HS-5 (cell line): ENCODE measurements at regions not wholly inside any gene's neighbourhood (a gene's known extent, or its start where the extent isn't known, plus 50 kb on each side); places are given as distances from the start of the nearest gene placed in this dataset.
"Not testable (repeated sequence)": the region's sequence is repeated elsewhere in the genome, so short reads cannot be mapped to it uniquely, and the experiment has no call there.

Experiments used
- DNase-seq: peaks from one replicate; pipeline ENCODE4 v3.0.0-alpha.2; 2012; ENCODE audit warnings: low read depth

DNA sequence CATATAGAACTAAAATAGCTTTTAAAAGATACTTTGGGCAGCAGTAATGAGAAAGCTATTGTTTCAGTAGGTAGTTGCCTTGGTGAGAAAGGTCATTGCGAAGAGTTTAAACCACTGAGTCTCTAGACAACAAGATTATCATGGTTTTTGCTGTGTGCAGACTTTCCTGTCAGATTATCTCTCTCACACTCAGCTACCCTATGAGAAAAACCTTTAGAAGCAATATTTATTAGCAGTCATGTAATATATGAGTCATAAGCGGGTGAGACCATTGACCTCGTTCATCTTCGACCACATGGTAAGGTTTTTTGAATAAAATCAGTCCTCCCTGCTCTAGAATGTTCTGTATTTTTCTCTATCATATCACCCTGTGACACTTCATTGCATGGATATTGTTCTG, 59.9 kb downstream of the GPR65 start:
- DNase-seq = no peak

- DNase-seq = no peak
Observed at GRCh38 chr14:88069677-88070076, 64.7 kb downstream of the GPR65 start.

- DNase-seq = no peak
Observed at GRCh38 chr14:88075269-88075981, 70.5 kb downstream of the GPR65 start.

DNA sequence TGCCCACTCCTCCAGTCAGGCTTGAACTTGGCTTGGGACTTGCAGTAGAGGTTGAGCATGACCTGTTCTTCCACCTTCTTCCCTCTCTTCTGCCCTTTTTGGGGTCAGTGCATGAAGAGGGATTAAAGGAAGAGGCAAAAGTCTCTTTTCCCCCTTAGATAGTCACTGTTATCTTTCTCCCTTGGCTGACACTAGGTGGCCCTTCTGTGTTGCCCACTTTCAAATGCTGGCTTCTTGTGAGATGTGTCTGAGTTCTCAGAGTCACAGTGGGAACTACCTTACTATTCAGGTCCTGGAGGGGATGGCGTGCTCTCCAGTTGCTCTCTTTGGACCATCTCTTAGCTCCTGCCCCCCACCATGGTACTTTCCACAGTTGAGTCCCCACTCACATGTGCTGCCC, 73.6 kb downstream of the GPR65 start:
- DNase-seq = no peak

DNA sequence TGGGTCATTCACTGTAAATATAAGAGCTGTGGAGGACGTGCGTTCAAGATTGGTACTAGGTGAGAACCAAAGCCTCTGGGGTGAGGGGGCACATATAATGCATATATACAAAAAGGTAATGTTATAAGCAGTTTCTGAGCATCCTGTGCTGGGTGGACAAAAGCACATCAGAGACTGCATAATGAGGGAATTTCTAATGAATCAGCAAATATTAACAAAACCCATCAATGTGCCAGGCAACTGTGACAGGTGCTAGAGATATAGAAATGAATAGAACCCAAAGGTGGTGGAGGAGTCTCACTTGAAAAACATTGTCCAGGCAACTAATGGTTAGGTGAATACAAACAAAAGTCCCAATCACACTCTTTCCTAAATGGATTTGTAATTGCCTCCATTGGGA, 74.7 kb downstream of the GPR65 start:
- DNase-seq = no peak

- DNase-seq = no peak
Observed at GRCh38 chr14:88085736-88086135, 80.8 kb downstream of the GPR65 start.

GRCh38 chr14:88089445-88089844, 84.5 kb downstream of the GPR65 start:
- no peak for DNase-seq

GRCh38 chr14:88092529-88092928, 87.6 kb downstream of the GPR65 start:
- no peak for DNase-seq

DNA sequence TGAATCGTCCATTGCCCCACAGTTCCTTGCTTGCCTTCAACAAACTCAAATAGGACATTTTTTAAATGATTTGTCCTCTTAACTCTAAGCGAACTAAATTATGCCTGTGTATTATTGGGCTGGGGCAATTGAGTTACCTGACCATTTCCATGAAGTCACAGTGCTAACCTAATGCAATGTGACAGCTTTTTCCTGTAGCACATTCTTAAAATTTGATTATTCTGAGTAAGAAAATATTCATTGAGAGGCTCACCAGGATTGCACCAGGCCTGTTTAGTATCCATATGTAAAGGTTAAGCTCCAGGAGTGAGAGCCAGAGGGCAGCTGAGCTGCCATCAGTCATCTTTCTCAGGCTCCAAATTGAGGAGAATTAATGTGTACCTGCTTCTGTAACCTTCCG, 90.9 kb downstream of the GPR65 start:
- DNase-seq = no peak

DNA sequence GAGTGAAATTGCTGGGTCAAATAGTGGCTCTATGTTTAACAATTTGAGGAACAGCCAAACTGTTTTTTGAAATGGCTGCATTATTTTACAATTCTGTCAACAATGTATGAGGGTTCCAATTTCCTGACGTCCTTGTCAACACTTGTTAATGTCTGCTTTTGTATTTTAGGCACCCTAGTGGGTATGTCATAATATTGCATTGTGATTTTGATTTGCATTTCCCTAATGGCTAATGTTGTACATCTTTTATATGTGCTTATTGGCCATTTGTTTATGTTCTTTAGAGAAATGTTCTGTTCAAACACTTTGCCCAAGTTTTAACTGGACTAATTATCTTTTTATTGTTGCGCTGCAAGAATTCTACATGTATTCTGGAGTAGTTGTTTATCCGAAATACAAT, 93.2 kb downstream of the GPR65 start:
- no peak for DNase-seq

- no peak for DNase-seq
Observed at GRCh38 chr14:88104710-88105109, 99.8 kb downstream of the GPR65 start.

DNA sequence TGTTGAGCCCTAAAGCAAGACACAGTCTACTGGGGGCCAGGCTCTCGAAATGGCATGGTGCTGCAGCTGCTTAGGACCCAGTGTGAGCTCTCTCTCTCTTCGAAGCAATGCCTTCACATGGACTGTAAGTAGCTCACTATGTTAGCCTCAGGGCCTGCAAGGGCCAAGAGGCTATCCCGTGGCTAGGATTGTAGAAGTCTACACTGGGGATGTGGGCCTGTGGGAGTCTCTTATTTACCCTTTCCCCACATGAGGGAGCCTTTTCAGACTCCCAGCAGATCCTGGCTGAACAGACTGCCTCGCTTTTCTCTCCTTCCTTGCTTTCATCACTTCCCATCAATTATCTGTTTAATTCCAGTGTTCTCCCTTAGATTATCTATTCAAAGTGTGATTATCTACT, 101.4 kb downstream of the GPR65 start:
- no peak for DNase-seq

DNA sequence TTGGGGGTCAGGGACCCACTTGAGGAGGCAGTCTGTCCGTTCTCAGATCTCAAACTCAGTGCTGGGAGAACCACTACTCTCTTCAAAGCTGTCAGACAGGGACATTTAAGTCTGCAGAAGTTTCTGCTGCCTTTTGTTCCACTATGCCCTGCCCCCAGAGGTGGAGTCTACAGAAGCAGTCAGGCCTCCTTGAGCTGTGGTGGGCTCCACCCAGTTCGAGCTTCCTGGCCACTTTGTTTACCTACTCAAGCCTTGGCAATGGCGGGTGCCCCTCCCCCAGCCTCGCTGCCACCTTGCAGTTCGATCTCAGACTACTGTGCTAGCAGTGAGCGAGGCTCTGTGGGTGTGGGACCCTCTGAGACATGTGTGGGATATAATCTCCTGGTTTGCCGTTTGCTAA, 122.7 kb downstream of the GPR65 start:
- DNase-seq = not testable (repeated sequence)

DNA sequence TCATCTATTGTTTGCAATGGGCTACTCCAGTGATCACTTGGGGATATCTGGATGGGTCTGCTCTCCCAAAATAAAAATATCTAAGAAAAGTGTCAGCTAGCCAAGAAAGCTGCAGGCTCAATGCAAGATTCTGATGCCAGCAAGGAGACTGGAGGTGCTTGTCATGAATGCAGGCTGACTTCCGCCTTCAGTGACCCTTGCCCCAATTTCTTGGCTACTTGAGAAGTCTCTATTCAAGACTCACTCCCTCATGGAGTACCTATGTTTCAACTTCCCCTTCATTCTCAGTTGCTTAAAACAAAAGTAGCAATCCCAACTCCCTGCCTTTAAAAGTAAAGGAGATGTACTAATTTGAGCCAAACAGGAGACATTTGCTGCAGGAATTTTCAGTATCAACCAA, 123.9 kb downstream of the GPR65 start:
- DNase-seq = no peak

DNA sequence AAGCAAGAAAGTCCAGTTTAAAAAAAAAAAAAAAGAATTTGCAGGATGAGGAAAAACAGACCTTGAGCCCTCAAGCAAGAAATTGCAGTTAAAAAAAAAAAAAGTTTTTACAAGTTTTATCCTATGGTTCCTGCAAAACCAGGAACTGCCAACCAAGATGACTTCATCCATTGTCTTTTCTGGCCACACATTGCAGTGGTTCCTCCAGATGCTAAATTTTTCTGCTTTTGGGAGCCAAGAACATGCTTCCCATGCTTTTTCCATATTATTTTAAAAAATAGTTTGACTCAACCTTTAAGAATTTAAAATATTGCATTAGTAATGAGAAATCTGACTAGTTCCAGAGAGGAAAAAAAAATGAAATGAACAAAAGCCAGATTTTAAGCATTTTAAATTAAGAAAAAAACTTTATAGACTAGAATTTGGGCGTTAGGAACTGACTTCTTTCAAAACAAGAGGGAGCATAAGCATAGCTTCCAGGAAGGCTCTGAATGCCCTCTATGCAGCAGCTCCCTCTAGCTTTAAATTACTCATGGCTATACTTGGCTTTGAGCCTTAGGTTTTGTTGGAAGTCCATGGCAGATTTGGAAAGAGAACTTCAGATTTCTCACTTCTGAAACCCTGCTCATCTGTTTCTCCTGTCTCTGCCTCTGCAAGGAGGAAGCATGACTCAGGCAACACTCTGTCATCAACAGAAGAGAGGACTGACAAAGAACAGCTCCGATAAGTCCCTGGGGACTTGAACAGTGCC, 124.5 kb downstream of the GPR65 start:
- peak; percentile 72 for DNase-seq

DNA sequence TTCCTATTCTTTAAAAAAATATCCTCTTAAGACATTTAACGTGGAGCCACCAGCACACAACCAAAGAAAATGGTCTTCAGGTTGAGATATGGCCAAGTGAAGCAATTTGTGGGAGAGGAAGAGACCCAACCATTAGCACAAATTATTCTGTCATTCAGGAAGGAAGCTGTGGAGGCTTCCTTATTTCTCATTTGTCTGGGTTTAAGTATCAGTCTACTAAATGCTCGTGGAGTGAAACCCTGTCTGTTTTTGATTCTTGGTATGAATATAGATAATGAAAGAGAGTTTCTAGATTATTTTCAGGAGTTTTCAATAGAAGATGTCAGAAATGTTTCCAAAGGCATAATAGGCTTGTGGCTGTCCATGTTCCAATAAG, 125.1 kb downstream of the GPR65 start:
- DNase-seq = no peak
